Fibroblast of the aortic adventitia (primary cell): ENCODE measurements at regions not wholly inside any gene's neighbourhood (a gene's known extent, or its start where the extent isn't known, plus 50 kb on each side); places are given as distances from the start of the nearest gene placed in this dataset.
A peak's percentile ranks its signal among the peaks of the same experiment; 100 is the strongest.

ENCODE experiments used
- DNase-seq: peaks from one replicate; pipeline ENCODE4 v3.0.0-alpha.2; 2010; ENCODE audit warnings: low read depth
- H3K4me3 ChIP-seq: 2 replicates; pipeline ENCODE4 v1.5.1; 2011; ENCODE audit warnings: low read depth, mild to moderate bottlenecking, control low read depth, low read length, moderate library complexity
- TF ChIP-seq, protein P1 (sequence below): IDR thresholded peaks from 2 replicates; pipeline ENCODE4 v1.5.1; 2011; ENCODE audit warnings: mild to moderate bottlenecking, low read length, control low read depth, inconsistent platforms; ENCODE audit not compliant: insufficient read depth

DNA sequence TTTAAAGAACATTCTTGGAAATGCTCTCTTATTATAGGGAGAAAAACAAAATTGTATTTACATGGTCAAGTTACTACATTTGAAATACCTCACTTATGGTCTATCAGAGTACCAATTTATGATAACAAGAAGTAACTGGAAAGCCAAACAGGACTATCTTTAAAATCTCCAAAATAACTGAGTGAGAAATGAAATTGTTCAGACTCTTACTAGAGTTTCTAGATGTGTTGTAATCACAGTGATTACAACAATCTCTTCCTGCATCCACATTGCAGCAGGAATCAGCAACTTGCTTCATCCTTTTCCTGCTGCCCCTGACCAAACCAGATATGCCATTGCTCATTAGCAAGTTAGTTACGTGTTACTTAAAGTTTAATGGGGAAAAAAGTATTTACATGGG, 245.2 kb upstream of the SMIM31 start:
- TF ChIP-seq, protein P1, sequence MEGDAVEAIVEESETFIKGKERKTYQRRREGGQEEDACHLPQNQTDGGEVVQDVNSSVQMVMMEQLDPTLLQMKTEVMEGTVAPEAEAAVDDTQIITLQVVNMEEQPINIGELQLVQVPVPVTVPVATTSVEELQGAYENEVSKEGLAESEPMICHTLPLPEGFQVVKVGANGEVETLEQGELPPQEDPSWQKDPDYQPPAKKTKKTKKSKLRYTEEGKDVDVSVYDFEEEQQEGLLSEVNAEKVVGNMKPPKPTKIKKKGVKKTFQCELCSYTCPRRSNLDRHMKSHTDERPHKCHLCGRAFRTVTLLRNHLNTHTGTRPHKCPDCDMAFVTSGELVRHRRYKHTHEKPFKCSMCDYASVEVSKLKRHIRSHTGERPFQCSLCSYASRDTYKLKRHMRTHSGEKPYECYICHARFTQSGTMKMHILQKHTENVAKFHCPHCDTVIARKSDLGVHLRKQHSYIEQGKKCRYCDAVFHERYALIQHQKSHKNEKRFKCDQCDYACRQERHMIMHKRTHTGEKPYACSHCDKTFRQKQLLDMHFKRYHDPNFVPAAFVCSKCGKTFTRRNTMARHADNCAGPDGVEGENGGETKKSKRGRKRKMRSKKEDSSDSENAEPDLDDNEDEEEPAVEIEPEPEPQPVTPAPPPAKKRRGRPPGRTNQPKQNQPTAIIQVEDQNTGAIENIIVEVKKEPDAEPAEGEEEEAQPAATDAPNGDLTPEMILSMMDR, result no peak
- H3K4me3 ChIP-seq, result no peak overlapping the region
- peak; percentile 2 for DNase-seq

DNA sequence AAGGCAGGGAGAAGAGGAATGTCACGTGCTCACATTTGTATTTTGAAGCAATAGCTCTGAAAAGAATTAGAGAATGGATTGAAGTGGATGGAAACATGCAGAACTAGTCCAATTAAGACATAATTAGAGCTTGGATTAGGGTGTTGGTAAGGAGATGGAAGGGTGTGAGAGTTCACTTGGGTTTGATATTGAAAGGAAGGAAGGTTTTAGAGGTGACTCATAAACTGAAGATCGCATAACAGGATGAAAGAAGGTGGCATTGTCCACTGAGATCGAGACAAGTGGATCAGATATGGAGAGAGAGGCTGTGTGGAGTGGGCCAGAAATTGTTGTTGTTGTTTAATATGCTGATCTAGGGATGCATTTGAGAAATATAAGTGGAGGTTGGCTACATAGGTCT, 244.0 kb upstream of the SMIM31 start:
- no peak overlapping the region for H3K4me3 ChIP-seq
- TF ChIP-seq, protein P1, result no peak
- DNase-seq, result no peak

- H3K4me3 ChIP-seq, result no peak overlapping the region
- TF ChIP-seq, protein P1, result no peak
- DNase-seq, result no peak
Measured at GRCh38 chr4:164512124-164512523, 241.8 kb upstream of the SMIM31 start.

- TF ChIP-seq, protein P1, result no peak
- no peak overlapping the region for H3K4me3 ChIP-seq
- DNase-seq, result no peak
Measured at GRCh38 chr4:164514765-164515164, 239.2 kb upstream of the SMIM31 start.

DNA sequence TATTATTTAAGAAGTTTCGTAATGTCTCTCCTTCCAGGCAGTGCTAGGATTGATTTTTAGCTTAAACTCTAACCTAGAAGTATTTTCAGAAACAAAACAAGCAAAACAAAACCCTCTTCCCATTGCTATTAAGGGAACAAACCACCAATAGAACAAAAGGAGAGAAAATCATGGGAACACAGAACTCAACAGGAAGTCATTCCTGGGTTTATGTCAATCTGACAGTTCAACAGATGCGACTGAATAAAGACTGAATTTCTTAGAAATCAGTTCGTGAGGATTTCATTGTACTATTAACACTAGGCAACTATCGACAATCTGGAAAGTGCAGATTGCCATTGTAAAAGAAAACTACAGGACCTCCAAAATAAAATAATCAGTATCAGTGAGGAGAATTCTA, 229.1 kb upstream of the SMIM31 start:
- H3K4me3 ChIP-seq, result no peak overlapping the region
- TF ChIP-seq, protein P1, result no peak

GRCh38 chr4:164526933-164527583, 226.9 kb upstream of the SMIM31 start:
- TF ChIP-seq, protein P1, result no peak
- DNase-seq, result no peak
- no peak overlapping the region for H3K4me3 ChIP-seq

More for the DNA sequence above, 229.1 kb upstream of the SMIM31 start:
- DNase-seq, result no peak

GRCh38 chr4:164529058-164529457, 224.9 kb upstream of the SMIM31 start:
- no peak for DNase-seq
- no peak overlapping the region for H3K4me3 ChIP-seq
- TF ChIP-seq, protein P1, result no peak
